ENCODE measurements at regions not wholly inside any gene's neighbourhood (a gene's known extent, or its start where the extent isn't known, plus 50 kb on each side); places are given as distances from the start of the nearest gene placed in this dataset.

DNA sequence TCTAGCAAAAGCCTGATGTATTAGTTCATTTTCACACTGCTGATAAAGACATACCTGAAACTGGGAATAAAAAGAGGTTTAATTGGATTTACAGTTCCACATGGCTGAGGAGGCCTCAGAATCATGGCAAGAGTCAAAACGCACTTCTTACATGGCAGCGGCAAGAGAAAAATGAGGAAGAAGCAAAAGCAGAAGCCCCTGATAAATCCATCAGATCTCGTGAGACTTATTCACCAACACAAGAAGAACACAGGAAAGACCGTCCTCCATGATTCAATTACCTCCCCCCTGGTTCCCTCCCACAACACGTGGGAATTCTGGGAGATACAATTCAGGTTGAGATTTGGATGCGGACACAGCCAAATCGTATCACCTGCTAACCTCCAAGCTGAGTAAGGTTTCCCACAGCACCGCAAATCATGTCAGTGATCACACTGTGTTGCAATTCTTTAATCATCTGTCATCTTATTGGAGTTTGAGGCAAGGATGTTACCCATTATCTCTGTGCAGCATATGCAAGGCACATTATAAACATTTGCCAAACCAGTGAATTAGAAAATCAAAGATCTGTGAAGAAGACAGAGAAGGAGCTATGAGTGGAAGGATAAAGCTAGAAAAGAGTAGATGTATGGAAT, 128.5 kb downstream of the ZNF281 start:
- TF ChIP-seq EZH2 (IDR thresholded peaks at IDR 0.05; ENCODE audit: insufficient read depth, poor library complexity, severe bottlenecking) (no peak), EZH2phosphoT487 (IDR thresholded peaks at IDR 0.05; ENCODE audit: insufficient read depth, low read depth) (no peak)
